Prostate gland (tissue), 2 donors: ENCODE measurements at regions not wholly inside any gene's neighbourhood (a gene's known extent, or its start where the extent isn't known, plus 50 kb on each side); places are given as distances from the start of the nearest gene placed in this dataset.

Experiments used
- POLR2A ChIP-seq: fragments of 450-650 bp; IDR thresholded peaks from one replicate; pipeline ENCODE4 v1.6.1; 2016; ENCODE audit warnings: antibody characterized with exemption, mild to moderate bottlenecking
- TF ChIP-seq, protein P1 (sequence below), 4 experiments: fragments of 200-600 bp in 2 of 4; fragments of 450-650 bp in 2 of 4; sonication (generic) in 2 of 4; IDR thresholded peaks; 1 replicate in 3 of 4; 2 replicates in 1 of 4; pipeline ENCODE4 v1.5.1; 2016 to 2019; ENCODE audit warnings: antibody characterized with exemption in 4 of 4, mild to moderate bottlenecking in 2 of 4, moderate library complexity in 2 of 4

- TF ChIP-seq, protein P1, sequence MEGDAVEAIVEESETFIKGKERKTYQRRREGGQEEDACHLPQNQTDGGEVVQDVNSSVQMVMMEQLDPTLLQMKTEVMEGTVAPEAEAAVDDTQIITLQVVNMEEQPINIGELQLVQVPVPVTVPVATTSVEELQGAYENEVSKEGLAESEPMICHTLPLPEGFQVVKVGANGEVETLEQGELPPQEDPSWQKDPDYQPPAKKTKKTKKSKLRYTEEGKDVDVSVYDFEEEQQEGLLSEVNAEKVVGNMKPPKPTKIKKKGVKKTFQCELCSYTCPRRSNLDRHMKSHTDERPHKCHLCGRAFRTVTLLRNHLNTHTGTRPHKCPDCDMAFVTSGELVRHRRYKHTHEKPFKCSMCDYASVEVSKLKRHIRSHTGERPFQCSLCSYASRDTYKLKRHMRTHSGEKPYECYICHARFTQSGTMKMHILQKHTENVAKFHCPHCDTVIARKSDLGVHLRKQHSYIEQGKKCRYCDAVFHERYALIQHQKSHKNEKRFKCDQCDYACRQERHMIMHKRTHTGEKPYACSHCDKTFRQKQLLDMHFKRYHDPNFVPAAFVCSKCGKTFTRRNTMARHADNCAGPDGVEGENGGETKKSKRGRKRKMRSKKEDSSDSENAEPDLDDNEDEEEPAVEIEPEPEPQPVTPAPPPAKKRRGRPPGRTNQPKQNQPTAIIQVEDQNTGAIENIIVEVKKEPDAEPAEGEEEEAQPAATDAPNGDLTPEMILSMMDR (IDR thresholded peaks at IDR 0.05) = no peak
- no peak for TF ChIP-seq POLR2A
Observed at GRCh38 chr7:53418834-53419482, 383.5 kb downstream of the POM121L12 start.
